Endothelial cell of umbilical vein (primary cell): ENCODE measurements at regions not wholly inside any gene's neighbourhood (a gene's known extent, or its start where the extent isn't known, plus 50 kb on each side); places are given as distances from the start of the nearest gene placed in this dataset.

Experiments
- BruUV-seq: library from RNA; stranded (reverse); fragments of 400-500 nt; replicated peaks from 2 replicates; lab custom pipeline; 2021; lab: Mats Ljungman, UMichigan
- CTCF ChIA-PET: fragments of 300-600, 350-600 bp; sonication (Branson Sonifier 250); formaldehyde crosslinking; loops from one replicate; lab custom pipeline; 2021; ENCODE audit warnings: antibody characterized with exemption, inconsistent platforms; lab: Charles Lee
- POLR2A ChIA-PET: fragments of 300-600, 350-600 bp; sonication (Branson Sonifier 250); formaldehyde crosslinking; loops from one replicate; lab custom pipeline; 2021; ENCODE audit warnings: antibody characterized with exemption, inconsistent platforms; lab: Charles Lee
- DNase-seq: peaks from one replicate; pipeline ENCODE4 v3.0.0-alpha.2; 2011; ENCODE audit warnings: low read depth, low spot score
- FAIRE-seq: peaks from 2 replicates; lab custom pipeline; 2011; peaks lifted over from hg19 to GRCh38; lab: Jason Lieb, UNC
- H2AFZ ChIP-seq: 2 replicates; pipeline ENCODE4 v1.6.0; 2012; ENCODE audit warnings: low read depth, low read length, control low read depth, inconsistent platforms
- H3K27ac ChIP-seq: 2 replicates; pipeline ENCODE4 v1.5.1; 2011; ENCODE audit warnings: low read depth, mild to moderate bottlenecking, control low read depth, low read length, moderate library complexity; ENCODE audit not compliant: insufficient read depth
- H3K27me3 ChIP-seq, 2 experiments: 2 replicates each; pipeline versions ENCODE4 v1.6.0 to v1.6.1; 2011; ENCODE audit warnings: low read length in 2 of 2, mixed read lengths in 1 of 2; ENCODE audit not compliant: control insufficient read depth in 2 of 2, insufficient read depth in 2 of 2
- H3K36me3 ChIP-seq, 2 experiments: 2 replicates in 1 of 2; 3 replicates in 1 of 2; pipeline ENCODE4 v1.5.1; 2011; ENCODE audit warnings: low read length in 2 of 2, mild to moderate bottlenecking in 1 of 2, moderate library complexity in 1 of 2; ENCODE audit not compliant: control insufficient read depth in 2 of 2, insufficient read depth in 2 of 2; ENCODE audit errors: extremely low read depth in 1 of 2
- H3K4me1 ChIP-seq: 3 replicates; pipeline ENCODE4 v1.5.1; 2011; ENCODE audit warnings: mild to moderate bottlenecking, low read length; ENCODE audit not compliant: control insufficient read depth, insufficient read depth; ENCODE audit errors: extremely low read depth
- H3K4me2 ChIP-seq: 2 replicates; pipeline ENCODE4 v1.6.1; 2011; ENCODE audit warnings: low read length, control low read depth, mixed read lengths; ENCODE audit not compliant: insufficient read depth
- H3K4me3 ChIP-seq, 3 experiments: fragments of 200-600 bp in 1 of 3; sonication (generic), shearing (Covaris generic) in 1 of 3; replicated peaks in 1 of 3; 2 replicates each; pipeline ENCODE4 v1.5.1; 2011 to 2016; ENCODE audit warnings: control low read depth in 3 of 3, low read length in 3 of 3, mild to moderate bottlenecking in 2 of 3, inconsistent platforms in 1 of 3, low read depth in 1 of 3, moderate library complexity in 1 of 3; ENCODE audit not compliant: insufficient read depth in 1 of 3
- H3K79me2 ChIP-seq: 2 replicates; pipeline ENCODE4 v1.6.0; 2012; ENCODE audit warnings: low read length, inconsistent platforms; ENCODE audit not compliant: control insufficient read depth, insufficient read depth
- H3K9ac ChIP-seq: replicated peaks from 2 replicates; pipeline ENCODE3; 2011; ENCODE audit warnings: low read length, control low read depth; ENCODE audit not compliant: insufficient read depth; ENCODE audit errors: extremely low read depth
- H3K9me1 ChIP-seq: replicated peaks from 3 replicates; pipeline ENCODE4 v1.6.0; 2011; ENCODE audit warnings: mild to moderate bottlenecking, low read length; ENCODE audit not compliant: control insufficient read depth, insufficient read depth; ENCODE audit errors: extremely low read depth
- H3K9me3 ChIP-seq: replicated peaks from 2 replicates; pipeline ENCODE4 v1.5.1; 2012; ENCODE audit warnings: low read length, inconsistent platforms; ENCODE audit not compliant: control insufficient read depth, insufficient read depth
- H4K20me1 ChIP-seq: replicated peaks from 2 replicates; pipeline ENCODE3; 2011; ENCODE audit warnings: mild to moderate bottlenecking, low read length; ENCODE audit not compliant: control insufficient read depth, insufficient read depth; ENCODE audit errors: extremely low read depth
- CTCF ChIP-seq, 2 donors: IDR thresholded peaks; 1 replicate in 1 of 2; 2 replicates in 1 of 2; pipeline ENCODE4 v1.5.1; 2011; ENCODE audit warnings: low read length in 2 of 2, mild to moderate bottlenecking in 2 of 2, moderate library complexity in 2 of 2, control low read depth in 1 of 2, inconsistent platforms in 1 of 2, low read depth in 1 of 2; ENCODE audit not compliant: insufficient read depth in 1 of 2; ENCODE audit errors: extremely low read depth in 1 of 2
- EZH2 ChIP-seq: IDR thresholded peaks from 2 replicates; pipeline ENCODE4 v1.6.1; 2012; ENCODE audit warnings: borderline replicate concordance, low read depth, mild to moderate bottlenecking, moderate library complexity, low read length, inconsistent platforms; ENCODE audit not compliant: severe bottlenecking
- FOS ChIP-seq: IDR thresholded peaks from 2 replicates; pipeline ENCODE4 v1.6.1; 2011; ENCODE audit warnings: mild to moderate bottlenecking, low read length, moderate library complexity, borderline replicate concordance; ENCODE audit not compliant: insufficient read depth
- GATA2 ChIP-seq: IDR thresholded peaks from 2 replicates; pipeline ENCODE4 v1.7.0; 2011; ENCODE audit warnings: low read depth, mild to moderate bottlenecking, moderate library complexity, mixed read lengths, low read length; ENCODE audit not compliant: insufficient read length, insufficient read depth
- JUN ChIP-seq: IDR thresholded peaks from 2 replicates; pipeline ENCODE4 v1.6.1; 2011; ENCODE audit warnings: borderline replicate concordance, low read depth; ENCODE audit not compliant: insufficient read length, insufficient read depth
- MYC ChIP-seq: IDR thresholded peaks from one replicate; pipeline ENCODE4 v1.6.1; 2011; ENCODE audit warnings: mild to moderate bottlenecking, low read depth, low read length
- POLR2A ChIP-seq: IDR thresholded peaks from 2 replicates; pipeline ENCODE4 v1.6.1; 2012; ENCODE audit warnings: low read depth, mild to moderate bottlenecking, control low read depth, low read length
- POLR2AphosphoS5 ChIP-seq: IDR thresholded peaks from 2 replicates; pipeline ENCODE4 v1.6.1; 2012; ENCODE audit warnings: low read depth, mild to moderate bottlenecking, control low read depth, low read length, moderate library complexity; ENCODE audit not compliant: insufficient read depth
- dilution Hi-C: fragments of 300-500 bp; cut with MboI; formaldehyde crosslinking; loops from one replicate; pipeline ENCODE4 v1.15.0; 2019; ENCODE audit warnings: low sequenced_read_pairs; ENCODE audit not compliant: extremely low pct_ligation_motif_present
- intact Hi-C: fragments of 100-400 bp; cut with micrococcal nuclease; formaldehyde crosslinking; loops from one replicate; pipeline ENCODE4 v1.10.0; 2022
- TF ChIP-seq, protein P1 (sequence below): IDR thresholded peaks from 2 replicates; pipeline ENCODE4 v1.6.1; 2011; ENCODE audit not compliant: insufficient read depth, insufficient read length

GRCh38 chr6:150313781-150314180 lies 55.0 kb upstream of the IYD start:
- no peak overlapping the region for H3K9ac ChIP-seq
- no peak overlapping the region for H2AFZ ChIP-seq
- CTCF ChIA-PET, result interaction anchor here (1.2 kb wide), 1 partner anchor 242 kb away, joined by 3 read pairs; no protein-coding TSS in a partner anchor
- no peak overlapping the region for H3K4me3 ChIP-seq
- DNase-seq (no peak), FAIRE-seq (no peak)
- dilution Hi-C loops (no loop called here), intact Hi-C loops (no loop called here)
- H3K4me1 ChIP-seq, result no peaks in the 10 kb centered on the region
- no peaks in the 10 kb centered on the region for H3K36me3 ChIP-seq
- no peaks in the 10 kb centered on the region for H3K9me1 ChIP-seq
- no peaks in the 10 kb centered on the region for H3K79me2 ChIP-seq
- no TSS peak for BruUV-seq
- POLR2A ChIA-PET, result no interaction called here
- no peak overlapping the region for H3K4me2 ChIP-seq
- H4K20me1 ChIP-seq, result no peaks in the 10 kb centered on the region
- H3K27me3 ChIP-seq, result no peaks in the 10 kb centered on the region
- no peaks in the 10 kb centered on the region for H3K9me3 ChIP-seq
- H3K27ac ChIP-seq, result no peak overlapping the region
- TF ChIP-seq GATA2, result no peak
- no peak for TF ChIP-seq MYC
- TF ChIP-seq, protein P1, sequence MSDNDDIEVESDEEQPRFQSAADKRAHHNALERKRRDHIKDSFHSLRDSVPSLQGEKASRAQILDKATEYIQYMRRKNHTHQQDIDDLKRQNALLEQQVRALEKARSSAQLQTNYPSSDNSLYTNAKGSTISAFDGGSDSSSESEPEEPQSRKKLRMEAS, result no peak
- TF ChIP-seq JUN, result no peak
- TF ChIP-seq FOS, result no peak
- TF ChIP-seq CTCF (IDR thresholded peaks at IDR 0.05; ENCODE audit: extremely low read depth in 1 of 2, insufficient read depth in 1 of 2, low read depth in 1 of 2, low read length in 2 of 2), result no peak
- TF ChIP-seq POLR2A, result no peak
- TF ChIP-seq POLR2AphosphoS5, result no peak
- no peak for TF ChIP-seq EZH2
